ENCODE measurements at regions not wholly inside any gene's neighbourhood (a gene's known extent, or its start where the extent isn't known, plus 50 kb on each side); places are given as distances from the start of the nearest gene placed in this dataset.

GRCh38 chr2:120497261-120497977 lies 151.5 kb downstream of the INHBB start:
- Histone ChIP-seq H3K9ac (ENCODE audit: insufficient read depth in 1 of 2, low read depth in 2 of 2, low read length in 2 of 2) (no peak overlapping the region), H3K4me2 (ENCODE audit: insufficient read depth, low read length) (no peak overlapping the region), H3K79me2 (ENCODE audit: control insufficient read depth, insufficient read depth, low read length) (no peaks in the 10 kb centered on the region), H3K9me1 (ENCODE audit: control insufficient read depth, insufficient read depth, low read length) (no peaks in the 10 kb centered on the region), H3K9me3 (replicated peaks; ENCODE audit: control insufficient read depth, insufficient read depth, low read depth, low read length) (no peaks in the 10 kb centered on the region), H3K4me3 (no peak overlapping the region), H4K20me1 (replicated peaks; ENCODE audit: control insufficient read depth, insufficient read depth, low read length) (no peaks in the 10 kb centered on the region), H3K4me1 (replicated peaks in 1 of 2; ENCODE audit: control insufficient read depth in 2 of 2, insufficient read depth in 2 of 2, low read length in 2 of 2) (no peaks in the 10 kb centered on the region), H3K36me3 (ENCODE audit: control insufficient read depth, insufficient read depth, low read length) (no peaks in the 10 kb centered on the region), H2AFZ (ENCODE audit: low read depth, low read length) (no peak overlapping the region), H3K27me3 (ENCODE audit: control insufficient read depth in 2 of 2, insufficient read depth in 2 of 2, low read length in 2 of 2) (peaks cover 8 to 38% of the 10 kb centered on the region in 2 experiments; a peak in 4 of 5 replicates), H3K27ac (ENCODE audit: extremely low read depth, low read depth, low read length) (no peak overlapping the region)
- POLR2A ChIA-PET, result interaction anchor here (0.6 to 1.2 kb wide), 2 partner anchors 11 to 29 kb away, joined by 3 to 4 read pairs; no protein-coding TSS in a partner anchor
- CTCF ChIA-PET (ENCODE audit: low intra/inter-chr PET ratio), result no interaction called here
- in situ Hi-C loops (cut with MboI), result no loop called here
- FAIRE-seq (no peak), ATAC-seq (no peak), DNase-seq (ENCODE audit: extremely low read depth in 1 of 4, low spot score in 3 of 4) (no peak)
- intact Hi-C loops (cut with micrococcal nuclease), result no loop called here
- no TSS peak for BruUV-seq (replicated peaks)
- under 1% methylated on average over 7 of the region's 7 CpGs for WGBS (ENCODE audit: insufficient coverage, low coverage, missing lambda C conversion rate)
- TF ChIP-seq CBX8 (IDR thresholded peaks at IDR 0.05; ENCODE audit: borderline replicate concordance, extremely low read depth, low read depth, low read length, poor library complexity, severe bottlenecking) (no peak), PTRF (tag; IDR thresholded peaks at IDR 0.05) (no peak), ZNF431 (CRISPR knock-in tag; IDR thresholded peaks at IDR 0.05) (no peak), HEY1 (CRISPR knock-in tag; IDR thresholded peaks at IDR 0.05; ENCODE audit: borderline replicate concordance) (no peak), ZNF695 (CRISPR knock-in tag; IDR thresholded peaks at IDR 0.05) (no peak), RFX5 (IDR thresholded peaks at IDR 0.05; ENCODE audit: low read depth, low read length) (no peak), NCOR1 (IDR thresholded peaks at IDR 0.05) (no peak), FOXK1 (CRISPR knock-in tag; IDR thresholded peaks at IDR 0.05; ENCODE audit: borderline replicate concordance) (no peak), HLTF (IDR thresholded peaks at IDR 0.05) (no peak), ZNF584 (CRISPR knock-in tag; IDR thresholded peaks at IDR 0.05; ENCODE audit: low read depth) (no peak), ZBTB49 (CRISPR knock-in tag; IDR thresholded peaks at IDR 0.05; ENCODE audit: borderline replicate concordance) (no peak), NR3C1 (CRISPR knock-in tag; IDR thresholded peaks at IDR 0.05) (no peak), ZBTB7A (IDR thresholded peaks at IDR 0.05; ENCODE audit: borderline replicate concordance, control insufficient read depth, low read depth, low read length) (no peak), HDAC1 (IDR thresholded peaks at IDR 0.05) (no peak), NFXL1 (CRISPR knock-in tag; IDR thresholded peaks at IDR 0.05) (no peak), MAZ (CRISPR knock-in tag; conservative IDR thresholded peaks at IDR 0.05 in 1 of 2, IDR thresholded peaks at IDR 0.05 in 1 of 2) (no peak)
- TF ChIP-seq, protein P1, sequence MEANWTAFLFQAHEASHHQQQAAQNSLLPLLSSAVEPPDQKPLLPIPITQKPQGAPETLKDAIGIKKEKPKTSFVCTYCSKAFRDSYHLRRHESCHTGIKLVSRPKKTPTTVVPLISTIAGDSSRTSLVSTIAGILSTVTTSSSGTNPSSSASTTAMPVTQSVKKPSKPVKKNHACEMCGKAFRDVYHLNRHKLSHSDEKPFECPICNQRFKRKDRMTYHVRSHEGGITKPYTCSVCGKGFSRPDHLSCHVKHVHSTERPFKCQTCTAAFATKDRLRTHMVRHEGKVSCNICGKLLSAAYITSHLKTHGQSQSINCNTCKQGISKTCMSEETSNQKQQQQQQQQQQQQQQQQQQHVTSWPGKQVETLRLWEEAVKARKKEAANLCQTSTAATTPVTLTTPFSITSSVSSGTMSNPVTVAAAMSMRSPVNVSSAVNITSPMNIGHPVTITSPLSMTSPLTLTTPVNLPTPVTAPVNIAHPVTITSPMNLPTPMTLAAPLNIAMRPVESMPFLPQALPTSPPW (CRISPR knock-in tag; IDR thresholded peaks at IDR 0.05), result no peak
- TF ChIP-seq, protein P2, sequence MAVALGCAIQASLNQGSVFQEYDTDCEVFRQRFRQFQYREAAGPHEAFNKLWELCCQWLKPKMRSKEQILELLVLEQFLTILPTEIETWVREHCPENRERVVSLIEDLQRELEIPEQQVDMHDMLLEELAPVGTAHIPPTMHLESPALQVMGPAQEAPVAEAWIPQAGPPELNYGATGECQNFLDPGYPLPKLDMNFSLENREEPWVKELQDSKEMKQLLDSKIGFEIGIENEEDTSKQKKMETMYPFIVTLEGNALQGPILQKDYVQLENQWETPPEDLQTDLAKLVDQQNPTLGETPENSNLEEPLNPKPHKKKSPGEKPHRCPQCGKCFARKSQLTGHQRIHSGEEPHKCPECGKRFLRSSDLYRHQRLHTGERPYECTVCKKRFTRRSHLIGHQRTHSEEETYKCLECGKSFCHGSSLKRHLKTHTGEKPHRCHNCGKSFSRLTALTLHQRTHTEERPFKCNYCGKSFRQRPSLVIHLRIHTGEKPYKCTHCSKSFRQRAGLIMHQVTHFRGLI (CRISPR knock-in tag; IDR thresholded peaks at IDR 0.05), result no peak
